RWPE1 (cell line): ENCODE measurements at regions not wholly inside any gene's neighbourhood (a gene's known extent, or its start where the extent isn't known, plus 50 kb on each side); places are given as distances from the start of the nearest gene placed in this dataset.

ENCODE experiments used
- CTCF ChIA-PET: fragments of 350-600 bp; sonication (Branson Sonifier 250); formaldehyde crosslinking; extraction: SDS; loops from one replicate; lab custom pipeline; 2021; lab: Yijun Ruan, JAX
- POLR2A ChIA-PET: fragments of 400-600 bp; formaldehyde crosslinking; extraction: SDS; loops from one replicate; lab custom pipeline; 2020; ENCODE audit warnings: antibody characterized with exemption; ENCODE audit not compliant: low non-redundant PET; lab: Yijun Ruan, JAX
- DNase-seq: peaks from one replicate; pipeline ENCODE4 v3.0.0; 2012; ENCODE audit warnings: low spot score
- H3K27ac ChIP-seq: fragments of 450-650 bp; 2 replicates; pipeline ENCODE4 v1.5.1; 2017
- TF ChIP-seq, protein P1 (sequence below): fragments of 450-650 bp; conservative IDR thresholded peaks from 2 replicates; pipeline ENCODE4 v1.5.1; 2017; ENCODE audit warnings: low read depth, mild to moderate bottlenecking

DNA sequence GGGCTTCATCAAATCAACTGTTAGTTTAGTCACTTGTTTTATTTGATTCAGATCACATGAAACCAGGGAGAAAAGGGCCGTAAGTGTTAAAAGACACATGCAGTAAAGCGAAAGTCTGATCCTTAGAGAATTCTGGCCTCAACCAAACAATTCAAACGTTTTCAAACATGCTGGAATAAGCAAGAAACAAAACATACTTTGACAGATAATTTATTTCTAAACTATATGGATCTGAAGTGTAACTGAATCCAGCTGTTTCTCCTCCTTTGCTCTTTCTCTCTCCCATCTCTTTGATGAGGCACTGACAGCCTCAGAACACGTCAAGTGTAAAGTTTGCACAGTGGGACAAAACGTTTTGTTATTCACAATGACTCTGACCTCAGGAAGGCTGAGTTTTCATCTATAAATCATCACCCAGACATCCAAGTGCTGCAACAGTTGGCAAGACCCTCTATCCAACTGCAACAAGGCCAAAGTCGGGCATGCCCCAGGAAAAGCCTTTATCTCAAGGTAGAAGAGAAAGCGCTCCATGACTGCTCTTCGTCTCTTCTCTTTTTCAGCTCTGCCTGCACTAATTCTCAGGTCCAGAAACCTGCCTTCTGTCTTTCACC lies 267.1 kb upstream of the MYOCD start:
- no peak for DNase-seq
- POLR2A ChIA-PET, result no interaction called here
- TF ChIP-seq, protein P1, sequence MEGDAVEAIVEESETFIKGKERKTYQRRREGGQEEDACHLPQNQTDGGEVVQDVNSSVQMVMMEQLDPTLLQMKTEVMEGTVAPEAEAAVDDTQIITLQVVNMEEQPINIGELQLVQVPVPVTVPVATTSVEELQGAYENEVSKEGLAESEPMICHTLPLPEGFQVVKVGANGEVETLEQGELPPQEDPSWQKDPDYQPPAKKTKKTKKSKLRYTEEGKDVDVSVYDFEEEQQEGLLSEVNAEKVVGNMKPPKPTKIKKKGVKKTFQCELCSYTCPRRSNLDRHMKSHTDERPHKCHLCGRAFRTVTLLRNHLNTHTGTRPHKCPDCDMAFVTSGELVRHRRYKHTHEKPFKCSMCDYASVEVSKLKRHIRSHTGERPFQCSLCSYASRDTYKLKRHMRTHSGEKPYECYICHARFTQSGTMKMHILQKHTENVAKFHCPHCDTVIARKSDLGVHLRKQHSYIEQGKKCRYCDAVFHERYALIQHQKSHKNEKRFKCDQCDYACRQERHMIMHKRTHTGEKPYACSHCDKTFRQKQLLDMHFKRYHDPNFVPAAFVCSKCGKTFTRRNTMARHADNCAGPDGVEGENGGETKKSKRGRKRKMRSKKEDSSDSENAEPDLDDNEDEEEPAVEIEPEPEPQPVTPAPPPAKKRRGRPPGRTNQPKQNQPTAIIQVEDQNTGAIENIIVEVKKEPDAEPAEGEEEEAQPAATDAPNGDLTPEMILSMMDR, result no peak
- H3K27ac ChIP-seq, result no peak overlapping the region
- CTCF ChIA-PET, result no interaction called here

- POLR2A ChIA-PET, result no interaction called here
- DNase-seq, result peak; percentile 2
- H3K27ac ChIP-seq, result no peak overlapping the region
Measured at GRCh38 chr17:12402963-12403622, 262.6 kb upstream of the MYOCD start.

DNA sequence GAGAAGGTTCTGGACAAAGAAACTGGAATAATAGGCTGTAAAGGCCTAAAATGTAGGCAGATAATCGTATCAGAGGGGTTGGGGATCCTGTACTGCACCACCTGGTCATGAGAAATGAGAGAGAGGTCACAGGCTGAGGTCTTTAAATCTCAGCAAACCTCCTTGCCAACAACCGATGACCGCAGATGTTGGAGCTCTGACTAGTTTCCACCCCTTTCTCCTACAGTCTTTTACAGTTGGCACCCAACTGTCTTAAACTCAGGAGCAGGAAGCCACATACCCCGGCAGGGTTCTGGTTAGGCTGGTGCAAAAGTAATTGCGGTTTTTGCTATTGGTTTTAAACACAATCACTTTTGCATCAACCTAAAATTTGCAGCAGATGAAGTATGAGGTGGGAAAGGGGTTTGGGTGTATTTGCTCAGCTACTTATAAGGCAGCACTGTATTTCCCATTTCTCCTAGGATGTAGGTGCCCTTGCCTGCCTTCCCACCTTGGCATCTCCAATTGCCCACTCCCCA lies 261.8 kb upstream of the MYOCD start:
- no peak overlapping the region for H3K27ac ChIP-seq
- POLR2A ChIA-PET, result no interaction called here
- TF ChIP-seq, protein P1, result no peak
- DNase-seq, result no peak
- CTCF ChIA-PET, result no interaction called here

More at GRCh38 chr17:12402963-12403622, 262.6 kb upstream of the MYOCD start:
- CTCF ChIA-PET, result no interaction called here
- TF ChIP-seq, protein P1, result no peak

DNA sequence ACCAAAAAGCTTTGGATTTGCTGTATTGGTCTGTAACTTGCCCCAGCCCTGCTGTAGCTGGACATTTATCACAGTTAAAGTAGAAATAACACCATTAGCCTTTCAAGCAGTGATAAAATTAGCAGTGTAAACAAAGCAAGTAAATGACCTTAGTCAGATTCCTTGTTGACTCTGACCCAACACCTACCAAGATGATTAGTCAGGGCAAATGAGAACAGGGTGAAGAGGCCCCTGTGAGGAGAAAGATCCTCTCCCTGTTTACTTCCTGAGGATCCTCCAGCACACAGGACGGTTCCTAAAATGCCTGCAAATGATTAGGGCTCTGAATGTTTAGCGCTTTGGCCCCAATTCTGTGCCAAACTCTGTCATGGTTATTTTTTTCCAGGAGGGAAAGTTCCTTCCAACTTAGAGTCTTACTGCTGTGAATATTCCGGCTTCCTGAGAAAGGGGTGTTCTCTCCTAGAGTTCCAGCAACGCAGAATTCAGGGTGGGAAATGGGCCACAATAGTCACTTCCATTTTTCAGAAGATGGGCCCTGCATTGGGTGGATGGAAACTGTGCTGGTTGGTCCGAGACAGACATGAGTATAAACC lies 259.0 kb upstream of the MYOCD start:
- TF ChIP-seq, protein P1, result no peak
- POLR2A ChIA-PET, result no interaction called here

DNA sequence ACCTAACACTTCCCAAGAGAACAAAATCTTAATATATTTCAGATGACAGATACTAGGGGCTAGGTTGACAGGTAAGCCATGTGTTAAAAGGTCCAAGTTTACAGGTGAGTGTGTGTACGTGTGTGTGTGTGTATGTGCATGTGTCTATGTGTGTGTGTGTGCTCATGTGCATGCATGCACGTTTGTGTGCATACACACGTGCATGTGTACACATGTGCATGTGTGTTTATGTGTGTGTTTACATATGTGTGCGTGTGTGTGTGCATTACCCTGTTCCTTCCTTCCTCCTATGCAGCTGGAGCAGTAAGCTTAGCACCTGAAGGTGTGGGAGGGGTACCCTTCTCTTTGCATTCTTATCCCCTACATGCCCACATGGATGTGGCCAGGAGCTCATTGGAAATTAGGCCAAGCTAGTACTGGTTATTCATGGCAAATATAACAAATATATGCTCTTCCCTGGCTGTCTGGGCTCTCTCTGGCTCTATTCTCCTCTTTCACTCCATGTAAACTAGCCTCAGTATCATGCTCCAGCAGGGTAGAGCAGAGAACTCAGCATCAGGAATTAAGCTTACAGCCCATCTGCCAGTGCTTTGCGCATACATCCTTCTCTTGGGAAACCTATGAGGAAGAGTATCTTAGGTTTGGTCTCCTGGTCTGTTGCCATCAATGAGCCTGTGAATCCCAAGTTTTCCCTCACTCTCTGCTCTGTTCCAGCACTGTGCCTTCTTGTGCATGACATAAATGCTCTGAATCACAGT lies 258.0 kb upstream of the MYOCD start:
- H3K27ac ChIP-seq, result no peak overlapping the region
- POLR2A ChIA-PET, result no interaction called here
- CTCF ChIA-PET, result no interaction called here
- TF ChIP-seq, protein P1, result no peak
- no peak for DNase-seq

More for the DNA sequence above, 259.0 kb upstream of the MYOCD start:
- no peak overlapping the region for H3K27ac ChIP-seq
- no peak for DNase-seq
- CTCF ChIA-PET, result no interaction called here

- no peak overlapping the region for H3K27ac ChIP-seq
- POLR2A ChIA-PET, result no interaction called here
- TF ChIP-seq, protein P1, result no peak
- CTCF ChIA-PET, result no interaction called here
- no peak for DNase-seq
Measured at GRCh38 chr17:12409082-12409481, 256.6 kb upstream of the MYOCD start.
